Stimulated activated CD4-positive, alpha-beta T cell treated with anti-CD3 and anti-CD28 coated beads, Interleukin-1b, Interleukin-23, amount 100 ng/mL, for 1 hour (primary cell): ENCODE measurements at regions not wholly inside any gene's neighbourhood (a gene's known extent, or its start where the extent isn't known, plus 50 kb on each side); places are given as distances from the start of the nearest gene placed in this dataset.

Experiments used
- DNase-seq, 2 donors: peaks; one replicate each; pipeline ENCODE4 v3.0.0-alpha.2; 2020; ENCODE audit warnings: low read depth in 2 of 2

- DNase-seq = no peak
Measured at GRCh38 chr11:119547511-119547910, 124.5 kb upstream of the THY1 start.

- DNase-seq = no peak
Measured at GRCh38 chr11:119545978-119546915, 123.3 kb upstream of the THY1 start.

DNA sequence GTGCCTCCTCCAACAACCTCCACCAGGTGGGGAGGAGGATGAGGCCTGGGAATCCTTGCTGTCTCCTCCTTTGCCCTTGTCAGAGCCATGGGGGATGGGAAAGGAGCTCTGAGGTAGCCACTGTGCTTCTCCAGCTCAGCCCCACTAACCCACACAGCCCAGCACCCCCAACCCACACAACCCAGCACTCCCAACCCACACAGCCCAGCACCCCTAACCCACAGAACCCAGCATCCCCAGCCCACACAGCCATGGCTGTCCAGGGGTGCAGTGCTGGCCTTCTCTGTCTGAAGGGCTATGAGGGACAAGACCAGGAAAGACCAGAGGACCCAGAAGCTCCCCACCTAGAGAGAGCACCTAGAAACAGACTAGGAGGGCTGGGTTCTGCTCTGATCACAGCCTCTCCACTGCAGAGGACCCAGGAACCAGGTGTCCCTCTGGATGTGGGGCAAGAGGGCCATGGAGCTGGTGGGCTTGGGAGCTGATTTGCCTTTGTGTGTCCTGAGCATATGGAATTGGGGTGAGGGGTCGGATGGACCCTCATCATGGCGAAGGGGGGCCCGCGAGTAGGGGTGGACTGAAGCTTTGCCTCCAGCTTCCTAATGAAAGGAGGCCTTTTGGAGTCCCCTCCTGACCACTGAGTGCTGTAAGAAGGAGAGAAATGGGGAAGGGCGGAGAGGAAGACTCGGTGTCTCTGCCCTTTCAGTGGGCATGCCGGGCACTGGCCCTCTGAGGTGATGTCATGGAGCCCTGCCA, 117.6 kb upstream of the THY1 start:
- DNase-seq = no peak

DNA sequence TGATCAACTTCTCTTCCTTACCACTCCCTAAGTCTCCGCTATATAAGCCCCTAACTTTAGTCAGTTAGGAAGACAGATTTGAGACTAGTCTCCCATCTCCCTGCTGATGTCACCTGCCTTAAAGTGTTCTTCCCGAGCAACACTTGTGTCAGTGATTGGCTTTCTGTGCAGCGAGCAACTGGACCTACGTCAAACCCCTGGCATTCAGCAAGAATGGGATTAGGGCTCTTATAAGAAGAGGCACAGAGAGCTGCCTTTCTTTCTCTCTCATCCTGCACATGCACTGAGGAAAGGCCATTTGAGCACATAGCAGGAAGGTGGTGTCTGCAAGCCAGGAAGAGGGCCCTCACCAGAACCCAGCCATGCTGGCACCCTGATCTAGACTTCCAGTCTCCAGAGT, 116.6 kb upstream of the THY1 start:
- DNase-seq = no peak

DNA sequence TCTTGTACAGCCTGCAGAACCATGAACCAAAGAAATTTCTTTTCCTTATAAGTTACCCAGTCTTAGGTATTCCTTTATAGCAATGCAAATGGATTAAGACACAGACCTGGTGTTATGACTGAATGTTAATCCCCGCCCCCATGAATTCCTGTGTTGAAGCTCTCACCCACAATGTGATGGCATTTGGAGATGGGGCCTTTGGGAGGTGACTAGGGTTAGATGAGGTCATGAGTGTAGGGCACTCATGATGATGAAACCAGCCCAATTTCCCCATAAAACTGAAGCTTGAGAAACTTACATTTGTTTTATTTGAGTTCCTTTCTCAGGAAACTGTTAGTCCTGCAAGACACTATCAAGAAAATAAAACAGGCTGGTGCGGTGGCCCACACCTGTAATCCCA, 115.8 kb upstream of the THY1 start:
- no peak for DNase-seq

DNA sequence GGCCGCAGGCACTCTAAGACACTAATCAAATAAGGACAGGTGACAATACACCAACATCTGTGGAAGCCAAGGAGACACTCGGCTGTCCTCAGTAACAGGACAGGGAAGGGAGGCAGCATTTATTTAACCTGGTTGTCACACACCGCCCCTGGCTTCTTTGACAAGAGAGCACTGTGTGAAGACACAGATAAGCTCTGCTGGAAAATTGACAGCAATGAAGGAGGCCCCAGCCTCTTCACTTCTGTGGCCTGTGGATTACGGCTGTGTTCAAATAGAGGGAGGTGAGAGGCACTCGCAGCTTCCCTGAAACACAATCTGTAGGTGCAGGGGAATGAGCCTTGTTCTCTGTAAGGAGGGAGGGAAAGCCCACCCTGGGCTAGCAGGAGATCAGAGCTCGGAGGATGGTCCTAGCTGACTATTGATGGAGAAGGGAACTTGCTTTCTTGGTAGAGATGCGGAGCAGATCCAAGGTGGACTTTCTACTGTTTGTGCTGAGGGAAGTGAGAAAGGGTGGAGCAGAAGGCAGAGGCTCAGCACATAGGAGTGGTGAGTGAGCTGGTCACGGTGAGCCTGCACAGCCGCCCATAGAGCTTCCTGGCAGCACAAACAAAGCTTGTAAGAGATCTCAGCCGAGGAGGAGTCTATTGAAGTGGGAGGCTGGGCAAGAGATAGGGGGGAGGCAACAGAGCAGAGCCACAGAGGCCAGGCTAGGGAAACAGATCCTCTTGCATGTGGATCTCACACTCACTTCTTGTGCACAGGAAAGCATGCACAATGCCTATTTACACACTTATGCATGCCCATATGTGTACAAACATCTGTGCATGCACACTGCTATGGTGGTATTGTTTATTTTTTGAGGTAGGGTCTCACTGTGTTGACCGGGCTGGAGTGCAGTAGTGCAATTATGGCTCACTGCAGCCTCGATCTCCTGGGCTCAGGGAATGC, 114.6 kb upstream of the THY1 start:
- no peak for DNase-seq

GRCh38 chr11:119536801-119537200, 113.8 kb upstream of the THY1 start:
- no peak for DNase-seq

DNA sequence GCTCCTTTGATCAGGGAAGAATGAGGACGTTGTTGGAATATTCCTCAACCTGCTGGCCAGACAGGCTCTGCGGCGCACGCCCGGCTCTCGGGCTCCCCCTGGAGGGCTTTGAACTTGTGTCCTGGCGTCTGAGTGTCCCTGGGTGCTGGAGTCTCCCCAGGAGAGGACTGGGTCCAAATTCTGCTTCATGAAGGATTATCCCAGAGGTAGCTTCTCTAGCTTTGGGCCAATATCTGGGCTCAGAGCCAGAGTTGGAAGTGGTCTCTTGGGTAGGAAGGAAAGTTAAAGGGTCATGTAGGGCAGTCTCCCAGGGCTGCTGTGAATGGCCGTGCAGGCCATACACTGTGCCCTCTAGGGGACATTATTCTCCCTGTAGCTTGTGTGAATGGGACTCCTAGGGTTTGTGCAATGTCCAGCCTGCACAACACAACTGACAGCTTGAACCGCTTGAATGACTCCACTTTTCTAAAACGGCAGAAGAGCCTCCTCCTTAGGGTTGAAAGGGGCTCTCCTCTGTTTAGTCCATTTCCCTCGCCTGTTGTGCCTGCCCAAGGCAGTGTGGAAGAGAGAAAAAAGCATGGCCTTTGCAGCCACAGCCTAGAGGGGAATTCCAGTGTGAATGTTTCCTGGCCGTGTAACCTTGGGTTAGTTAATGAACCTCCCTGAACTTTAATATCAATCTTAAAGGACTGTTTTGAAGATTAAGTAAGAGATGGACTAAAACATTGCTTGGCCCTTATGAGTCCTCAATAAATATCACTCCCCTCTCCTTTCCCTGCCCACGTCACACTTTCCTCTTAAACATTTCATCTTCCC, 111.2 kb upstream of the THY1 start:
- DNase-seq = peak in 1 of 2 donors; percentile 46

DNA sequence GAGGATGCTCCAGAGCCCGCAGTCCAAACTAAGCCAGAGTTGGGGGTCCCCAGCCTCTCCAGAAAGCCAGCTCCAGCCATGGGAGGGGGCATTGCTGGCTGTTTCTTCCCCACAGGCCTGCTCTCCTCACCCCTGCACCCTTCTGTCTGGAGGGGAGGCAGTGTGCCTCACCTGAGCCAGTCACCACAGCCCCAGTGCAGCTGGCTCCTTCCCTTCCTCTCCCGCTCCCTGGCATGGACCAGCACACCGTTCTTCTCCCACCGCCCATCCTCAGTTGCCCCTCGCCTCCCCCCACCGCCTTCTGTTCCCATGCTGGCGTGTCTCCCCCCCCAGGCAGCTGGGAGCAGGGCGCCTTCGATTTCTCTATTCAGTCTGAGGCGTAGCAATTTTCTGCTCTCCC, 110.5 kb upstream of the THY1 start:
- DNase-seq = no peak

- DNase-seq = no peak
Measured at GRCh38 chr11:119532551-119532950, 109.6 kb upstream of the THY1 start.

- no peak for DNase-seq
Measured at GRCh38 chr11:119531623-119532022, 108.7 kb upstream of the THY1 start.

DNA sequence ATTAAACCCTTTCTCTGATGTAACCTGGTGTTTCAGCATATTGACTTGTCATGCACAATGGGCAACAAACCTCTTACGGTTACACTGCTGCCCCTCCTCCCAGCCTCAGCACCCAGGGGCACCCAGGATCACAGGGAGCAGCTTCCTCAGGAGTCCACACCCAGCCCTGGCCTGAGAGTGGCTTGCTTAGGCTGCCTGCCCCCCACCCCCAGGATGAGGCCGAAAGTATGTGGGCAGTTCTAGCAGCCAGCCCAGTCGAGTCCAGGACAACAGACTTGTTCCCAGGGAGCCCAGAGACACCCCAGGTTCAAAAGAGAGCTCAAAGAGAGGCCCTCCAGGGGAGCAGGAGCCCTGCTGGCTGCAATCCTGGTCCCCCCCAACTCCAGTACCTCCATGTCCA, 108.1 kb upstream of the THY1 start:
- DNase-seq = no peak

DNA sequence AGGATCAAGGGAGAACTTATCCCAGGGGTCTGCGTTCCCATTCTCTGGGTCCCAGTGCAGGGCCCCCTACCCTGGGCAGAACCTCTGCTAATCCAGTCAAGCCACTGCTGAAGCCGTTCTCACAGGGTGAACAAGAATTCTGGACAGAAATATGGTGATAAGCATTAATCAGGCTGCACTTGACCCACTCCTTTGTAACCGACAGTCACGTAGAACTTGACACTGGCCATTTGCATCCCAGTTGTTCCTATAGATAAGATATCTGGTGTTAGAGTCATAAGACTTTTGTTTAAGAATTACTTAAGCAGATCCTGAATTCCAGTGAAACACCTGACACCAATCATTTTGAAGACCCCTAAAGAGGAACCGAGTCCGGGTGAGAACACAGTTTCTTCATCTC, 107.5 kb upstream of the THY1 start:
- DNase-seq = no peak

DNA sequence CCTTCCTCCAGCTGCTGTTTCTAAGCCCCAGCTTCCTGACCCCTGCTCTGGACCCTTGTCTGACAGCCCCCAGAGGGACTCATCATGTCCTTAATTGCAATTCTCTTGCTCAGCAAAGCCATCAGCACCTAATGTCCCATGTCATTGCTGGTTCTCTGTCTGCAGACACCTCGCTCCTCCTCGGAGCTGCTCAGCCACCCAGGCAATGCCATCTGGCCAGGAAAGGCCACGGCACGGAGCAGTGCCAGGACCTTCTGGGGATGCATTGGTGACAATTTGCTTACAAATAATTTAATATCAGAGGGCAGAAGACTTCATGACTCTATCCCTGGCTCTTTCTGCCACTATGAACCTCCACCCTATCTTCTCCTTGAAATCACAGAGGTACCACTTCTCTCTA, 107.0 kb upstream of the THY1 start:
- no peak for DNase-seq

DNA sequence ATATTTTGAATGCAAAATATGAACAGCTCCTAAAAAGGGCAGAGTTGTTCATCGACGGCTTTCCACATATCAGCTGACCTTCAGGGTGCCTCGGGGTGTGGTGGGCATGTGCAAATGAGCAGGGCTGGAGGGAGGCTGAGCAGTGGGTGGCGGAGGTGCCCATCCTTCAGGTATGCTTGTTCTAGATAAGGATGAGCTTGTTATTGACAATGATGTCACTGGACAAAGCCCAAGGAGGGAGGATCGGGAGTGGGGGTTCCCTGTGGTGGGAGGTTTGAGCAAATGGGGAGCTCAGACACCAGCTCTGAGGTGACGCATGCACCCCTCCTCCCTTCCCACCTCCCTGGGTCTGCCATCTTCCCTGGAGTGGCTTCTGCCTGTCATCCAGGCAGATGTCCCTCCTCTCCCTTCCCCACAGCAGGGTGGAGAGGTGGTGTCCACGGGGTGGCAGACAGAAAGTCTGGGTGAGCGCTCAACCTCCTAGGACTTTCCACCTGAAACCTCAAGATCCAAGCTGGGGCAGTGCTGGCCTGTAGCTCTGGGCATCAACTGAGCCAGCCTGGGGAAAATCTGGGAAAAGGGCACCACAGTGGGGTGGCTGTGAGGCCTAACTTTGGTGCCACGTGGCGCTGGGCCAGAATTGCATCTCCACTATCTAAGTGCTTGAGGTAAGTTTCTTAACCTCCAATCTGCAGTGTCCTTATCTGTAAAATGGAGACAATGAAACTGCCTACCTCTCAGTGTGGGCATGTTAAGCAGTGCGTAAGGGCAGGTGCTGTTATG, 106.3 kb upstream of the THY1 start:
- DNase-seq = no peak

DNA sequence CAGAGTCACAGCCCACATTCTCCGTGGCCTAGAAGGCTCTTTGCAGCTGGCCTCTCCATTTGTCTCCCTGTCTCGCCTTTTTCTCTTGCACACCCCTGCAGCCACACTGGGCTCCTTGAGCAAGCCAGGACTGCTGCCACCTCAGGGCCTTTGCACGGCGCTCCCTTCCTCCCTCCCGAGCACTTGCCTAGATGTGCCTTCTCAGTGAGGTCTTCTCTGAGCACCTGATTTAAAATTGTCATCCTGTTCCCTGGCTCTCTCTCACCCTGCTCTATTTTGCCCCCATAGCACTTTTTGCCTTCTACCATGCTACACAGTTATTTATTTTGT, 102.9 kb upstream of the THY1 start:
- no peak for DNase-seq

DNA sequence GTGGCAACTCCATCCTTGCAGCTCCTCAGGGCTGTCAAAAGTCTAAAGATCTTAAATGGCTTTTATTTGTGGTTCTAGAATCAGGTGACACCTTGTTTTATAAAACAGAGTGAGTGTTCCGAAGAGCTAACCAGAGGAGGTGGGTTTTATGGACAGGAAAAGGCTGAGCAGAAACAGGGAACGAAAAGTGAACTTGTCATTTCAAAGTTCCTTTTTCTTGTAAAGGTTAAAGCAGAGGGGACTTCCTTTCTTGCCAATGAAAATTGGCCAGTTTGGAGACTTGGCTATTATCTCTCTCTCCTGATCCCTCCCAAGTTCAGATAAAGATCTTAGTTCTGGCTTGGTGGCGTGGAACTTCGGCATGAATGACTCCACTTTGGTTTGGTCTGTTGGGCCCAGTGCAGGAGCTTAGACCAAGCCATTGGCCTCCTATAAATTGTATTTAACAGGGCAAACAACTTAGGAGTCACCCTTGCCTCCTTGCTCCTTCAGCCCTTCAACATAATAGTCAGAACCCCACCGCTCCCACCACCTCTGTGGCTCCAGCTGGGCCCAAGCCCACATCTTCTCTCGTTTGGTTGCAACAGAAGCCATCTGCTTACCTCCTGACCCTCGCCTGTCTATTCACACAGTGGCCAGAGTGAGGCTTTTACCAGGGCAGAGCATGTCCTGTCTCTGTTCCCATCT, 102.4 kb upstream of the THY1 start:
- no peak for DNase-seq

- DNase-seq = no peak
Measured at GRCh38 chr11:119523539-119524157, 100.7 kb upstream of the THY1 start.

DNA sequence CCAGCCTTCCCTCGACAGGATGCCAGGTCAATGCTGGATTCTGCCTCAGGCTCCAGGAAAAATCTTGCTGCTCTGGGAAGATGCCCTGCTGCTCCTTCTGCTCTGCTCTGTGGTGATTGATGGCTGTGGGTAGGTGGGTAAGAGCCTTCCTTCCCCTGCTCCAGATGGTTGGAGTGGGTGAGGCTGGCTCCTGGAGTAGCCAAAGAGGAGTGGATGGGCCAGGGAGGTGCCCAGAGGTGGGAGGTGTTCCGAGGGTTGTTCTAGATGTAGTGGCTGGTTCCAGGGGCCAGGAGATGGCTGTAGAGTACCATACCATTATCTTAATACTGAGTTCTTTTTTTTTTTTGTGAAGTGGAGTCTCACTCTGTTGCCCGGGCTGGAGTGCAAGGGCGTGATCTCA, 99.6 kb upstream of the THY1 start:
- DNase-seq = no peak
